ENCODE measurements at regions not wholly inside any gene's neighbourhood (a gene's known extent, or its start where the extent isn't known, plus 50 kb on each side); places are given as distances from the start of the nearest gene placed in this dataset.

- DNase-seq: no peak
These were observed 190.2 kb upstream of the ADAMTS5 start for GRCh38 chr21:27157097-27157496.

GRCh38 chr21:27156666-27157065, 189.8 kb upstream of the ADAMTS5 start:
- no peak for DNase-seq

- DNase-seq: no peak
These were observed 188.2 kb upstream of the ADAMTS5 start for GRCh38 chr21:27155130-27155500.

DNA sequence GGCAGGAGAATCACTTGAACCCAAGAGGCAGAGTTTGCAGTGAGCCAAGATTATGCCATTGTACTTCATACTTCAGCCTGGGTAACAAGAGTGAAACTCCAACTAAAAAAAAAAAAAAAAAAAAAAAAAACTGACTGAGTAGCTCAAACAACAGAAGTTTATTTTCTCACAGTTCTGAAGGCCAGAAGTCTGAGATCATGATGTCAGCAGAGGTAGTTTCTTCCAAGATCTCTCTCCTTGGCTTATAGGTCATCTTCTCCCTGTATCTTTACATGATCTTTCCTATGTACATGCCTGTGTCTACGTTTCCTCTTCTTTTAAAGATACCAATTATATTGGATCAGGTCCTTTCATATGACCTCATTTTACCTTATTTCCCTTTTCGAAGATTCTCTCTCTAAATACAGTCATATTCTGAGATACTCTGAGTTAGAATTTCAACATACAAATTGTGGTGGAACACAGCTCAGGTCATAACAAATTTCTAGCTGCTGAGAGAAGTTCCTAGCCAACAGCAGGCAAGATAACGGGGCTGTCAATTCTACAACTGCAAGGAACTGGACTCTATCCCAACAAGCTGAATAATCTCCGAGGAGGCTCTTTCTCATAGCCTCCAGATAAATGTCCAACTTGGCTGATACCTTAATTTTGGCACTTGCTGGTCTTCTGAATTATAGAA, 187.7 kb upstream of the ADAMTS5 start:
- DNase-seq: no peak

GRCh38 chr21:27152996-27153395, 186.1 kb upstream of the ADAMTS5 start:
- no peak for DNase-seq

GRCh38 chr21:27149034-27149433, 182.1 kb upstream of the ADAMTS5 start:
- DNase-seq: no peak

DNA sequence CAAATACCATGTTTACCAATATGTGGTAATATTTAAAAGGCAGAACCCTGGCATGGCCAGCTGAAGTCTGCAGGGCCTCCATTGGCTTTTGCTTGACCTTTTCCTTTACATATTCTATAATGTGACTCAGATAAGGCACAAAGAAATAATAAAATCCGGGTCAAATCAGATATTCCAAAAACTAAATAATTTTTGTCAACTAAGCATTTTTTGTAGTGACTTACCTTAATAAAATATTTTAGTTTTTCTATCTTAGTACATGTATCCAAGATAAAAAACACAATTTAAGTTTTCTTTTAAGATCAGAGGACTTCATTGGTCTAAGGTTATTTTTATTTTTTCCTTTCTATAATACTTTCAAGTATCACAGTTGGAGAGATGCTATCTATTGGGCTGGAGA, 179.4 kb upstream of the ADAMTS5 start:
- DNase-seq: no peak

GRCh38 chr21:27145134-27145798, 178.4 kb upstream of the ADAMTS5 start:
- no peak for DNase-seq

DNA sequence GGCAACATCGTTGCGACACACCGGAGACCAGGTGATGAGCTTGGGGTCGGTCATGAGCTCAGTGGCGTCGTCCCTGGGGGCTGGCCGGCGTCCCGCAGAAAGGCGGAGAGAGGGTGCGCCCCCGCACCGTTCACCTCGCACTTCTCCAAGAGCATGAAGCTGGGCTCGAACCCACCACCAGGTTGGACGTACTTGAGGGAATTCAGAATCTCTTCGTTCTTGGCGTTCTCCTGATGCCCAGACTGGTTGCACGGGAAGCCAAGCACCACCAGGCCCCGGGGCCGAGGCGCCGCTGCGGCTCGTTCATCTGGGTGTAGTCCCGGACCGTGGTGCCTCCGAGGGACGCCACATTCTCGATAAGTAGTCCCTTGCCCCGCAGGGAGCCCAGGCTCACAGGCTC, 176.6 kb upstream of the ADAMTS5 start:
- DNase-seq: peak in 1 of 58 donors; percentile 1

GRCh38 chr21:27139526-27139925, 172.6 kb upstream of the ADAMTS5 start:
- DNase-seq: peak in 1 of 58 donors; percentile 3

DNA sequence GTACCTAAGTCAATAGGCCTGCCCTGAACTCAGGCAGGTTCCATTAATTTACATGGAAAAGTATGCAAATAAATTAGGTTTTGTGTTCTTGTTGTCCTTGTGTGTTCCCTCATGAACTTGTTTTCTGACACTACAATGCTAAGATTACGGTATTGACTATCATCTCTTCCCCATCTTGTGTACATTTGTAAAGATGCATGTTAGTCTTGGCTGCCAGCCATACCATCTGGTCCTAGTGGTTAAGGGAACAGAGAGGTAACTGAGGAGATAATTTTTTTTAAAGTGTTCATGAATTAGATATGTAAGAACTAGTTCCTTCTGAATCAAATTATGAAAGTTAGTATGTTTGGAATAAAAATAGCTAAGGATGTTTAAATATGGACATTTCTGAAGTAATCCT, 167.6 kb upstream of the ADAMTS5 start:
- DNase-seq: peak in 1 of 58 donors; percentile 0

DNA sequence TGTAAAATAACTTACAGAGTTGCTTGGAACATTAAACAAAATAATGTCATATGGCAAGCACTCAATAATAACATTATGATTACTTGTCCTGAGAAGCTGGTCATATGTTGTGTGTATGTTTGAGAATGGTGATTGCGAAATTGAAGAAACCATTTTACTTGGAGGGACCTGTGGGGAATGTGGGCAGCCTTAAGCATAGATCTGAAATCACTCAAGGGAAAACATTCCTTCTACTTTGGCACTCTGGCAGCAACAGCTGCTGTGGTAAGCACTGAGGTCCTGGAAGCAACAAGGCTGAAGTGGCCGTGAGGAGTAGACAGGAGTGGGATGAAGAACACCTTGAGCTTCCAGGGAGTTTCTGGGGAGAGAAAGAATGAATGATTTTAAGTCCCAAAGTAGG, 165.4 kb upstream of the ADAMTS5 start:
- no peak for DNase-seq

- no peak for DNase-seq
These were observed 163.3 kb upstream of the ADAMTS5 start for GRCh38 chr21:27130154-27130553.

- DNase-seq: no peak
These were observed 162.8 kb upstream of the ADAMTS5 start for GRCh38 chr21:27129694-27130093.

GRCh38 chr21:27129215-27129614, 162.3 kb upstream of the ADAMTS5 start:
- DNase-seq: no peak

DNA sequence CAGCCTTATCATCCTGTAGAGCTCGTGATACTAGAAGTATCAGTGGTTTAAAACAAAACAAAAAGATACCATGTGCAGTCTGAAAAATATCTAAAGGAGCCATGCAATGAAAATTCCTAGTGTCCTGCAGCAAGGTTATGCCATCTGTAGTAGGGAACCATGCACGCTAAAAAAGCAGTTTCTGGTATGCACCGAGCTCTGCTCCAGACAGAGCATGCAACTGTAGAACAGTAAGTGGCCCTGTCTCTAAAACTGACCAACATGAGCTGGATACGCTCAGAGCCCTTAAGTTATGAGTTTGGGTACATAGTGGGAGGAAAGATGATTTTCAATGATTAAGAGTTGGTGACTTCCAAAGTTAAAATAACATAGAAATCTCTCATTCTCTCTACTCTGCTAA, 159.3 kb upstream of the ADAMTS5 start:
- no peak for DNase-seq

DNA sequence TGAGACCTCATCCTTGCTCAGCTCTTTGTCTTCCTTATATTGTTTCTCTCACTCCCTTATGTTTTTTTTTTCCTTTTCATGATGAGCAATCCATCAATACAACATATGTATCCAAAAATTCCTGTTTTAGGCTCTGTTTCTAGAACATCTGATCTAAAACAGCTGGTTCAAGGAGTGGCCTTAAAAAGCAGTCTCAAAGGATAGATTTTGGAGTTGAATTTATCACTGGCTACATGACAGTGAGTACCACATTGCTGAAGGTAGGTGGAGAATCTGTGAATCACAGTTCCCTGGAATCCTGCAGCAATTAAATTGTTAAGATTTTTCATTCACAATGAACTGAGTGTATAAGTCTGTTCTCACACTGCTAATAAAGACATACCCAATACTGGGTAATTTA, 155.8 kb upstream of the ADAMTS5 start:
- DNase-seq: no peak

- no peak for DNase-seq
These were observed 147.2 kb upstream of the ADAMTS5 start for GRCh38 chr21:27114111-27114510.

GRCh38 chr21:27112186-27112585, 145.3 kb upstream of the ADAMTS5 start:
- no peak for DNase-seq

DNA sequence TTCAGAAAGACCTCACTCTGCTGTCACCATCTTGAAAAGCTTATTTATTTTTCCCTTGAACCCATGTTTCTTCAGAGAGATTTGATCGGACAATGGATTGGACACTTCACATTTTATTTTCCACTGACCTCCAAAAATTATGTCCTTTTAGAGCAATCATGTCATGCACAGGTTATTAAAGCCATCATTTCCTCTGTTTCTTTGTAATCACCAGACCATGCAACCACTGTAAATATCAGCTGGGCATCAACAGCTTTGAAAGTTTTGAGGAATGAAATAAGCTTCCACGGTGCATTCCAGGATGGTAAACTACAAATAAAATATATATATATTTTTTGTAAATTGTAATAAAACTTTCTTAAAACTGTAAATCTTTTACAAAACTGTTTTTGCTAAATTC, 144.1 kb upstream of the ADAMTS5 start:
- no peak for DNase-seq

DNA sequence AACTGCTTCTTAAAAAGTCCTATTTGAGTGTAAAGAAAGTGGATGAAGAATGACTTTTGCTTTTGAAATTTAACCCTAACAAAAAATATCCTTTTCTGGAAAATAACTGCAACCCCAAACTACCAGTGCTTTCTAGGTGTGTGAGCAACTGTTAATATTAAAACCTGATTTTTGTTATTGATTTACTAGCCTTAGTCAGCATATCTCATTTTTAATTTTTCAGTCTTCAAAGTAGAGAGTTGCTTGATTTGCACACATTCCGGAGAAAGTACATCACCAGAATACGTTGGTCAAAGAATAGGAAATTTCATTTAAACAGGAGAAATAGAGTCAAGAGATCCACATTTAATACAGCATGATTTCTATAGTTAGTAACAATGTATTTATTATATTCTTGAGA, 141.8 kb upstream of the ADAMTS5 start:
- DNase-seq: no peak

DNA sequence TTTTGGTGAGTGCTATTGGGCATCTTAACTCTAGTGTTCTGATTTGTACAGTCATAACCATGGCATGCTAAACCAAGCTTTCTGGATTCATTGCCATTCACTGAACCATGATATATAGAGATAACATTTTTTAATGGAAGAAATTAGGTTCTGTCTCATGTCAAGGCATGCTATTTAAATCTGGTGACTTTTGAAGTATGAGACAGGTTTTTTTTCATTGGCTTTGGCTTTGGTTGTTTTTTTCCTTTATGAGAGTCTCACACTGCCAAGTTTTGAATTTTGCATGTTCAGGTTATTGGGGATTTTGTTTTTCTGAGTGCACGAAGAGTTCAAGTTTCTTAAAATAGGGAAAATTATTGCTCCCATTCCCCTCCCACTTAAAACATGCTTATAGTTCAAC, 141.3 kb upstream of the ADAMTS5 start:
- no peak for DNase-seq

DNA sequence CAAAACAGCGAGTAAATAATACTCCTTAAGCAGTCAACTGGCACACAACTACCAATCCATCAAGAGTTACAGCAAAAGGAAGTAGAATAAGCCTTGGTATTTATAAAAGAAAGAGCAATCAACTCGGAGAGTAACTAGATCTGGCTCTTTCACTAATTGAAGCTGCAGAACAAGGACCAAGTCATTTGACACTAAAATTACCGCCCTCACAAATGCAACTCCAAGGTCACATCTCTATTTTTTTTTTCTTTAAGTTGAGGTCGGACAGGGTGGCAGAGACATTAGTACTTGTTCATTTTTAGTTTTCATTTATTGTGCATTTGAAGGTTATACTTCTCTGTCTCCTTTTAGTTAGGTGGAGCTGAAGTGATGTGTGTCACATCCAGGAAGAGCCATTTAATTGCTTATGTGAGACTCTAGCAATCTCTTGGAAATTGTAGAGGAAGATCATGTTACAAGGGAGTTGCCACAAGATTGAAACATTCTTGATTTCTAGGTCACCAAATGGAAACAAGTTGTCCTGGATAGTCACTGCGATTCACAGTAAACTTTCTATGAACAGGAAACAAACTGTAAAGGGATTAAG, 138.1 kb upstream of the ADAMTS5 start:
- DNase-seq: no peak
